ENCODE measurements at regions not wholly inside any gene's neighbourhood (a gene's known extent, or its start where the extent isn't known, plus 50 kb on each side); places are given as distances from the start of the nearest gene placed in this dataset.

GRCh38 chr1:94628499-94628843 is 86.9 kb upstream of the F3 start:
- 80% methylated on average over 1 of the region's 6 CpGs; no CpG with 5 or more reads in 1 of the 2 donors for WGBS, 2 donors (ENCODE audit: low coverage in 1 of 2)
- Histone ChIP-seq H3K27me3 (no peaks in the 10 kb centered on the region), H3K9me3 (no peaks in the 10 kb centered on the region), H3K4me1 (no peaks in the 10 kb centered on the region), H3K36me3 (no peaks in the 10 kb centered on the region), H3K4me3 (no peak overlapping the region), H3K27ac (no peak overlapping the region)
- TF ChIP-seq POLR2A (IDR thresholded peaks at IDR 0.05) (no peak), EP300 (IDR thresholded peaks at IDR 0.05) (no peak), POLR2AphosphoS5 (IDR thresholded peaks at IDR 0.05) (no peak), CTCF (IDR thresholded peaks at IDR 0.05) (no peak)
- ATAC-seq, result no peak

- WGBS, 2 donors (ENCODE audit: low coverage in 1 of 2), result 46% methylated on average over 3 of the region's 10 CpGs; no CpG with 5 or more reads in 1 of the 2 donors
- Histone ChIP-seq H3K27ac (no peak overlapping the region), H3K4me3 (no peak overlapping the region), H3K9me3 (no peaks in the 10 kb centered on the region), H3K27me3 (no peaks in the 10 kb centered on the region), H3K36me3 (no peaks in the 10 kb centered on the region), H3K4me1 (no peaks in the 10 kb centered on the region)
- TF ChIP-seq POLR2A (IDR thresholded peaks at IDR 0.05) (no peak), POLR2AphosphoS5 (IDR thresholded peaks at IDR 0.05) (no peak), CTCF (IDR thresholded peaks at IDR 0.05) (no peak), EP300 (IDR thresholded peaks at IDR 0.05) (no peak)
- no peak for ATAC-seq
Observed at GRCh38 chr1:94627771-94628498, 86.4 kb upstream of the F3 start.

GRCh38 chr1:94624203-94624602 is 82.6 kb upstream of the F3 start:
- no peak overlapping the region for H3K4me3 ChIP-seq
- H3K27ac ChIP-seq, result no peak overlapping the region
- H3K27me3 ChIP-seq, result no peaks in the 10 kb centered on the region
- no peak for ATAC-seq
- no peaks in the 10 kb centered on the region for H3K9me3 ChIP-seq
- 94 to 95% methylated on average over 3 to 7 of the region's 8 CpGs for WGBS, 2 donors (ENCODE audit: low coverage in 1 of 2)
- TF ChIP-seq POLR2AphosphoS5 (IDR thresholded peaks at IDR 0.05) (no peak), EP300 (IDR thresholded peaks at IDR 0.05) (no peak), CTCF (IDR thresholded peaks at IDR 0.05) (no peak), POLR2A (IDR thresholded peaks at IDR 0.05) (no peak)
- no peaks in the 10 kb centered on the region for H3K36me3 ChIP-seq
- H3K4me1 ChIP-seq, result peaks cover 0 to 14% (median 7%) of the 10 kb centered on the region in 3 donors

GRCh38 chr1:94623560-94624148 is 82.1 kb upstream of the F3 start:
- 100% methylated on average over 1 of the region's 8 CpGs; no CpG with 5 or more reads in 1 of the 2 donors for WGBS, 2 donors (ENCODE audit: low coverage in 1 of 2)
- no peak for TF ChIP-seq POLR2A (IDR thresholded peaks at IDR 0.05)
- no peak for TF ChIP-seq POLR2AphosphoS5 (IDR thresholded peaks at IDR 0.05)
- Histone ChIP-seq H3K36me3 (no peaks in the 10 kb centered on the region), H3K27me3 (no peaks in the 10 kb centered on the region), H3K4me1 (peaks cover 0 to 14% (median 7%) of the 10 kb centered on the region in 3 donors), H3K9me3 (no peaks in the 10 kb centered on the region), H3K27ac (no peak overlapping the region), H3K4me3 (no peak overlapping the region)
- no peak for ATAC-seq

GRCh38 chr1:94622757-94623156 is 81.2 kb upstream of the F3 start:
- WGBS, 2 donors (ENCODE audit: low coverage in 1 of 2), result 80 to 100% methylated on average over 1 to 3 of the region's 10 CpGs
- no peak for ATAC-seq
- Histone ChIP-seq H3K9me3 (no peaks in the 10 kb centered on the region), H3K36me3 (no peaks in the 10 kb centered on the region), H3K4me3 (no peak overlapping the region), H3K27ac (no peak overlapping the region), H3K4me1 (peaks cover 0 to 14% (median 7%) of the 10 kb centered on the region in 3 donors), H3K27me3 (no peaks in the 10 kb centered on the region)
- TF ChIP-seq CTCF (IDR thresholded peaks at IDR 0.05) (no peak), POLR2AphosphoS5 (IDR thresholded peaks at IDR 0.05) (no peak), EP300 (IDR thresholded peaks at IDR 0.05) (no peak), POLR2A (IDR thresholded peaks at IDR 0.05) (no peak)
